CD4-positive, alpha-beta T cell treated with Interleukin-4 for 1 hour (primary cell): ENCODE measurements at regions not wholly inside any gene's neighbourhood (a gene's known extent, or its start where the extent isn't known, plus 50 kb on each side); places are given as distances from the start of the nearest gene placed in this dataset.

Source experiments
- DNase-seq, 2 donors: peaks; one replicate each; pipeline ENCODE4 v3.0.0-alpha.2; 2020 to 2022

DNA sequence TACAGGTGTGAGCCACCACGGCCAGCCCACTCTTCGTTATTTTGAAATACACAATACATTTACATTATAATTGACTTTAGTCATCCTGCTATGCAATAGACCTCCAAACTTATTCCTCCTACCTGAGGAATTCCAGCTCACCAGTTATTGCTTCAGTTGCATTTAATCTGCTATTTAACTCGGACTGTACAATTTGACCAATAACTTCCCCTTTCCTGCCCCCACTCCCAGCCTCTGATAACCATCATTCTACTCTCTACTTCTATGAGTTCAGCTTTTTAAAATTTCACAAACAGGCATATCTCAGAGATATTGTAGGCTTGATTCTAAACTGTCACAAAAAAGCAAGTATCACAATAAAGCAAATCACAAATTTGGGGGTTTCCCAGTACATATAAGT, 157.0 kb downstream of the COPRS start:
- DNase-seq = no peak

DNA sequence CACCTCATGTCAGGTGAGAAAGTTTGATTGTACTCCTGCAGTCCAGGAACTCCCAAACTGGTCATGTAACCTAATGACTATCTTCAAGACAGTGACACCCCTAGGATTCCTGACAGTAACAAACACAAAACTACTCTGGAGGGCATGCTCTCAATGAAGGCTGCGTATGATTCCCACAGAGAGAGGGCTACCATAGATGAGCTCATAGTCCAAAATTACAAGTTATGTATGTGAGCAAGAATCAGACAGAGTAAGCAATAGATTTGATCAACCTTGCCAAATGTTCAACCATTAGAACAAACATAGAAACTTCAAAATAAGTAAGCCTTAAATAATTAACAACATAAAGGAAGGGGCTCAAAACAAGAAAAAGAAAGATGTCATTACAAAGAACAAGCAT, 158.1 kb downstream of the COPRS start:
- no peak for DNase-seq

DNA sequence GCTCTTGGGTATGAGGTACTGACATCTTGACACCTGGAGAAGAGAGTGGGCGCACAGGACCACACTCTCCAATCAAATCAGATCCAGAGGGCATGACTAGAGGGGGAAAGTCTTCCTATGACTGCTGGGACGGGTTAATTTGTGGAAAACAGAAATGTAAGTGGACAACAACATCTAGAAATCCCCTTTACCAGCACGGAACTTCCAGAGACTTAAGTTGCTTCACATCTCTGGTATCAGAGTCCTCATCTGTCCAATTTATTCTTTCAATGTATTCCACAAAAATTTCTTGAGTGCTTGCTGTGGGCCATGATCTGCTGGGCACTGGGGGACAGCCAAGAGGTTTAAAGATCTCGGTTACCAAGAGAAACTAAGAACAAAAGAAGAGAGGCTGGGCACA, 159.2 kb downstream of the COPRS start:
- no peak for DNase-seq

DNA sequence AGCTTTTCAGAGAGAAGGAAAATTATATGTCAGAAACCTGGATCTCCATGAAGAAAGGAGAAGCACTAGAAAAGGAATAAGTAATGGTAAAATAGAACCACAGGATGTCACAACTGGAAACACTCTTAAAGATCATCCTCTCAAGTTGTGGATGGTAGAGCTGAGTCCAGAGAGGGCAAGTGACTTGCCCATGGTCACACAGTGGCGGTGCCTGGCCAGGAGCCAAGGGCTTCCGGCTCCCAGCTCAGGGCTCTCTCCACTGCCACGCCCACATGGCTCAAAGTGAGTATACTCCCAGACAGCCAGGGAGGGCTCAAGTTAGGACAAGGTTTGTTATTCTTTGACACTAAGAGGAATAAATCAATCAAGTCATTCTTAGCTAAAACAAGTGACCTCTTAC, 159.8 kb downstream of the COPRS start:
- no peak for DNase-seq

DNA sequence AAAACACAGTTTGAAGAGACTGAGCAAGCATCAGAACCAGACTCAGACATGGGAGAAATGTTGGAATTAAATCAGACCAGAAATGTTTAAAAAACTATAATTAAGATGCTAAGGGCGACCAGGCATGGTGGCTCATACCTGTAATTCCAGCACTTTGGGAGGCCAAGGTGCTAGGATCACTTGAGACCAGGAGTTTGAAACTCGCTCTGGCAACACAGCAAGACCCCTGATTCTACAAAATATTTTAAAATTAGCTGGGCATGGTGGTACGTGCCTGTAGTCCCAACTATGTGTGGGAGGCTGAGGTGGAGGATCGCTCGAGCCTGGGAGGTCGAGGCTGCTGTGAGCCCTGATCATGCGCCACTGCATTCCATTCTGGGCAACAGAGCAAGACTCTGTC, 160.3 kb downstream of the COPRS start:
- DNase-seq = no peak

DNA sequence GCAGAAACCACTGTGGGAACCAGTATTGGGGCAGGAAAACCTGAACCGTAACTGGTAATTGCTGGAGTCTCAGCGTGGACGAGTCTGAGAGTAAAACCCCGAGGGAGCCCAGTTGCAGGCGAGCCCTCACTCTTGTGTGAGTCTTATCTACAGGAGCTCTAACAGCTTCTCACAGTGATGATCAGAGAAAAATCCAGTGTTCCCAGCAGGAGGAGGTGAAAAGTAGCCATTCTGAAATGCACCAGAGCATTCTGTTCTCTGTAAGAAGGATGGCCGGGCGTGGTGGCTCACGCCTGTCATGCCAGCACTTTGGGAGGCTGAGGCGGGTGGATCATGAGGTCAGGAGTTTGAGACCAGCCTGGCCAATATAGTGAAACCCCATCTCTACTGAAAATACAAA, 161.2 kb downstream of the COPRS start:
- DNase-seq = no peak

DNA sequence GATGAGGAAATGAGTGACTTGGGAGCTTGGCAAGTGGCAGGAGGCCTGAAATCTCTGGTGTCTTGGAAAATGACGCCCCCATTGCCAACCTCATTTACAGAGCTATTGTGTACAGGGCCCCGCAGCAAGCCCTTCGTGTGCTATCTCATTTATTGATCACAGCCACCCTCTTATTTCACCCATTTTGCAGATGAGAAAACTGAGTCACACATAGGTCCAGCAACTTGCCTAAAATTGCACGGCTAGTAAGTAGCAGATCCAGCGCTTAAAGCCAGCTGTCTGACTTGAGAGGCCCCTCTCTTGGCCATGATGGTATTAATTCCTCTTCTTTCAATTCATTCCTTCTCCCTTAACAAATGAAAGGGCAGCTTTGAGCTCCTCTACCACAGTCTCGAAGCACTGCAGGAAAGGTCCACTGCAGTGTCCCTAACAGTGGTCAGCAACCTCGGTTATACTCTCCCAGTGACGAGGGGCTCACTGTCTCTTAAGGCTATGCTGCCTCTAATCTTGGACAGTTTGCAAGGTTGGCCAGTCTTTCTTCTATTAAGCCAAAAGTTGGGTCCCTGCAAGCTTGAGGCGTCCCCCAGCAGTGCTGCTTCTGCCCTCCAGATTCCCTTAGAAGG, 162.2 kb downstream of the COPRS start:
- DNase-seq = no peak

DNA sequence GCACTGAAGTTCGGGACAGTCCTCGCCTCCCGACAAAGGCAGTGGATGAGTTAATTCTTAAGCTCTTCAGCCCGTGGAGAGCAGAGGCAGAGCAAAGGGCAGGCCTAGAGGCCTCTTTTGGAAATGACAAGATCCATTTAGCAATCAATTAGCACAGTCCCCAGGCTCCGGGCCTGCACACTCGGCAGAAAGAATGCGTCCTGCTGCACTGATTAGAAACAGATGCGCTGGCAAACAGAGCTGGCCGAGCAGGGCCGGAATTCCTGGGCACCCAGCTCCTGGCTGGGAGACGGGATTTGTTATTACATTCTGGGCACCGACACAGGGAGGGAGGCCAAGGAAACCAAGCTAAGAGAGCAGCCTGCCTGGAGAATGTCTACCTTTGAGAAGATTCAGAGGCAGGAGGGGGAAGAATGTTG, 162.9 kb downstream of the COPRS start:
- DNase-seq = no peak

DNA sequence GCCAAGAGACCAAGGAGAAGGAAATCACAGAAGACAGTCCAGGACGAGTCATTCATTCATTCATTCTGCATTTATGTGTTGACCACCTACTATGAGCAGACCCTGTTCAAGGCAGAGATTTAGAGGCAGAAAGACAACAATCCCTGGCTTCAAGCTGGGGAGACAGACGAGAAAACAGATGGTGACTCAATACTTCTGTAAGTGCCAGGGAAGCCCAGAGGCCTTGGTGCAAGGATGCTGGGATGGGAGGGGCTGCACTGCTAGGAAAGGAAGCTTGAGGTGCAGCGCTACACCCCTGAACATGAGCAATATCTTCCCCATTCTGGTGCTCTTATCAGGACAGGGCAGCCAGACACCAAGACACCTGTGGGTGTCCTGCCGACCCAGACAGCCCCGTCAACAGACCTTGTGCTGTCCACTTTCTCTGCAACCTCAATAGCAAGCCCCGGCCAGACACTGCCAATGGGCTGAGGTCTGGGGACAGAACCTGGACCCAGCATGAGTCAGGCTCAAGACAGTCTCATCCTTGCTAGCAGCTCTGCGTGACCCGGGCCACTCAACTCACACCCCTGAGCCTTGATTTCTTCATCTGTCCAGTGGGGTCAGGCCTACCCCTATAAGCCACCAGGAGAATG, 163.5 kb downstream of the COPRS start:
- DNase-seq = no peak

DNA sequence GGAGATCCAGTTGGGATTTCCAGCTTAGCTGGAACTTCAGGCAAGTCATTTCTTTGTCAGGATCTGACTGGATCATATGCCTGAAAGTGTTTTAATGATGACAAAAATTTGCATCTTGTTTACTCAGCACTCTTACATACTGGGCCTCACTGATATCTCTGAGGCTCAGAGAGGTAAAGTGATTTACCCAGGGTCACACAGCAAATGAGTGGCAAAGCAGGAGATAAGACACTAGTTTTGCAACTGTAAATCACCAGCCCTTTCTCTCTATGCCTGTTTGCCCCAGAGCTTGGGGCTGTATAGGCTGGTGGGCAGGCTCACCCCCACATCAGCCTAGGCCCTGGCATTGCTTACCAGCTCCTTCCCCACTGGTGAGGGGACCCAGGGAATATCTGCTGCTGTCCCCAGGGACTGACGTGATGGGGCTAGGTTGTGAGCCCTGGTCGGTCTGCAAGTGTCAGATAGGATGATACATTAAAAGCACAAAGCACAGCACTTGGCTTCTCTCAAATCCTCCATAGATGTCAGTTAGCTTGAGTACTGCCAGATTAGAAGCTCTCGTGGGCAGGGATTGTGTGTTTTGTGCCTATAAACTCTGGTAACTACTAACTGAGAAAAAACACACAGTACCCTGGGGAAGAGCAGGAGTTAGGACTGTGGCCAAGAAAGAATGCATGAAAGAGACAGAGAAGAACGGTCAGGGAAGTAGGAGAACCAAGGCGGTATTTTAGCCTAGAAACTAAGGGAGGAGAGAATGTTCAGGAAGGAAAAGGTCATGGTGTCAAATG, 165.4 kb downstream of the COPRS start:
- DNase-seq = no peak

DNA sequence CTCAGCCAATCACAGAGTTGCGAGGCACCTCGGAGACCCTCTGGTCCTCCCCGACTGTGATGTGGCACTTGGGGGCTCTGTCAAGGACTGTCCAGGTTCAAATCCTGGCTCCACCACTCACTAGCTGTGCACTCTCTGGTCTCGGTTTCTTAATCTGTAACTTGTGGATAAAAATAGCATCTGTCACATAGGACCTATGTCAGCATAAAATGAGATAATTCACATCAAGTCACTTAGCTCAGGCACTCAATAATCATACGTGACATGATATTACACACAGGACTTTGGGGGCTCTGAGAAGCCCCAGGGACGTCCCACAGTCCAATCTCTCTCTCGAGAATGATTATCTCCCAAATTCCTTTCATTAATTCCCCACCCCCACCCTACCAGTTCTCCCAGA, 166.4 kb downstream of the COPRS start:
- DNase-seq = no peak

DNA sequence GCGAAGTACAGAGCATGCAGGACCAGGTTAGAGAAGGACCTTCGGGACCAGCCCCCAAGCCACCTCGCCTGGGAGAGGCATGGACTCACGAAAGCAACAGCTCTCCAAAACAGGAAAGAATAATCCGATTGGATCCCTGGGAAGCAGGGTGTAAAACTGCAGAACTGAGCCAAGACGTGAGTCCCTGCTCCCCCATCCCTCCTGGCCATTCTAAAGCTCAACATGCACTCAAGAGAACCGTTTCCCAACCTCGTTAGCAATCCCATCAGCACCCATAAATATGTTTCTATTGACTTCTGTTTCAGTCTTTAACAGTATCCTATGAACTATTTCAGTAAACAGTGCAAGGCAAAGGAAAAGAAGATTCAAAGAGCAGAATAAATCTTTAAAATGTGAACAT, 167.0 kb downstream of the COPRS start:
- DNase-seq = no peak

DNA sequence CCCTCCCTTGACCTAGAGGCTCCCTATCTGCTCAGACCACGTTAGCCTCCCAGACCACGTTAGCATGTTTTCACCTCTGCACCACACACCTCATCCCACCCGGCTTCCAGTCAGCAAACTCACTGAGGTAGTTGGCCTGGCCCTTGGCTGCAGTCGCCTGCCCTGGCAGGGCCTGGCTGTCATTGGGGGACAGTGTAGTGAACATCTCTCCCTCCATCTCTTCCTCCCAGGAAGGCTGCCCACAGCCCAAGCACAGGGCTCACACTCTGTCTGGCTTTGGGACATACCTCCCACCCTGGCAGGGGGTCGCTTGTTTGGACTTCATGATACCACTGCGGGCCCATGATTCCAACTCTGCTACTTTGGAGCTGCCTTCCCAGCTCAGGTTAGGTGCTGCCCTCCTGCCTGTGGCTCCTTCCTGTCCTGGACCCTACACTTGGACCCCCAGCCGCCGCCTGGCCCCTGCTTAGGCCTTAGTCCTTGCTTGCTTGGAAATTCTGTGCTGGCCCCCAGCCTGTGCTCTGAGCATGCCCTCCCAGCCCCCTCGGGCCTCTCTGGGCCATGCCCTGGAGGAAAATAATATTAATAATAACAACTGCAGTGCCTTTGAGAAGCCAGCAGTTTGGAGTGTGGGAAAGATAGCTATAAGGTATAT, 167.7 kb downstream of the COPRS start:
- DNase-seq = no peak

DNA sequence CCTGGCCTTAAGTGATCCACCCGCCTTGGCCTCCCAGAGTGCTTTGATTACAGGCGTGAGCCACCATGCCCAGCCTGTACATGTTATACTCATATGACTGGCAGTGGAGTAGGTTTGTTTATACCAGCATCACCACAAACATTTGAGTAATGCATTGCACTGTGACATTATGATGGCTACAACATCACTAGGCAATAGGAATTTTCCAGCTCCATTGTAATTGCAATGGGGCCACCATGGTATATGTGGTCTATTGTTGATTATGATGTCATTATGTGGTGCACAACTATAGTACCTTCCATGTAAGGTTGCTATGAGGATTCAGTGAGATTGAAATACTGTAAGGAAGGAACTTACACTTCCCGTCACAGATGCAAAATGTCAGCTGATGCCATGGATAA, 168.9 kb downstream of the COPRS start:
- DNase-seq = no peak

DNA sequence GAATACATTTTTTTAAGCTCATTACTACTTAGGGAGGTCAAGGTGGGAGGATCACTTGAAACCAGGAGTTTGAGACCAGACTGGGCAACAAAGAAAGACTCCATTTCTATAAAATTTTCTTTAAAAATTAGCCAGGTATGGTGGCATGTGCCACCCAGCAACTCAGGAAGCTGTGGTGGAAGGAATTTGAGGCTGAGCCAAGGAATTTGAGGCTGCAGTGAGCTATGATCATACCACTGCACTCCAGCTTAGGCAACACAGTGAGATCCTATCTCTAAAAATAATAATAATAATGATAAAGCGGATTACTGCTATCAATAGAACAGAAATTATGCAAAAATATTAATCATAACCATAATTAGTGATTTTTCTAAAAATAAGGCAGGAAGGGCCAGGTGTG, 170.3 kb downstream of the COPRS start:
- no peak for DNase-seq

DNA sequence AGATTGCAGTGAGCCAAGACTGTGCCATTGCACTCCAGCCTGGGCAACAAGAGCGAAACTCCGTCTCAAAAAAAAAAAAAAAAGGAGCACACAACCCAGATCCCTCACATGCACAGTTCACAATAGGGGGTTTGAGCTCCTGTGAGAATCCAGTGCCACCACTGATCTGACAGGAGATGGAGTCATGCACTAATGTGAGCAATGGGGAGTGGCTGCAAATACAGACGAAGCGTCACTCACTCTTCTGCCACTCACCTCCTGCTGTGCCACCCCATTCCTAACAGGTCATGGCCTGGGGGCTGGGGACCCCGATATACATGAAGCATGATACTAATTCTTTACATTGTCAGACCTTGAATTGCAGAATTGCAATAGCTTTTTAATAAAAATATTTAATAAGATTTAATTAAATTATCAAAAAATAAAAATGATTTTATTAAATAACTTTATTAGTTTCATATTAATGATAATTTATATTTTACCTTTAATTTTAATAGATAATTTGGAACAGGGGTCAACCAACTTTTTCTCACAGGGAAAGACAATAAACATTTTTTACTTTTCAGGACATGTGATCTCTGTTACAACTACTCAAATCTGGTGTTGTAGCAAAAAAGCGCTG, 171.4 kb downstream of the COPRS start:
- DNase-seq = no peak

DNA sequence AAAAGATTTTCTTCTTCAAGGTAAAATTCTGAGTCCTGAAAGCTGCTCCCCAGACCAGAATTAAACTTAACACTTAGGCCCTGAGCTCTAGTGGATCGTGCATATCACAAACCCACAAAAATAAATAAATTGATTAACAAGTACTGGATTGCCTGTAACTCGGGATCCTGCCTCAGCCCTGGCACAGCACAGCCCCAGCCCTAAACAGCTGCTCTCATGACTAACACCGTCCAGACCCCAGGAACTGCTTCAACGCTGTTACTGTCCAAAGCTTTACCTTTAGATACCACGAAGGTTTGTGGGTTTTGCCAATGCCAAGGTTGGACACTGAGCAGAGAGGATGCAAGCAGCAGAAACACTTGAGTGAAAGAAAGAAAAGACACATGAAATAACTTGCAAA, 172.5 kb downstream of the COPRS start:
- DNase-seq = no peak

DNA sequence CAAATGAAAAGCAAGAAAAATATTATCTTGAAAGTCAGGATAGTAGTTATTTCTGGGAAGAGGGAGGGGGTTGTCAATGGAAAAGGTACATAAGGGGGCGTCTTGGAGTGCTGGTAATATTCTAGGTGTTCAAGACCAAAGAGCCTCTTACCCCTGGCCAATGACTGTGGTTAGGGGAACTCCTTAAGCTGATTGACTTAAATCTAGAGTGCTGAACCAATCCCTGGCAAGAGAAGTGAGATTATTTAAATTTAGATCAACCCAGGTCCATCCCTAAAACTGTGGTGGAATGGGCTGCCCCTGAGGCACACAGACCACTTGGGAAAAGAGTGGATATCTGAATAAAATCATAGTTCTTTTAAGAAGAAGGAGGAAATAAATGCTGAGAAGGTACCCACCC, 174.1 kb downstream of the COPRS start:
- no peak for DNase-seq

DNA sequence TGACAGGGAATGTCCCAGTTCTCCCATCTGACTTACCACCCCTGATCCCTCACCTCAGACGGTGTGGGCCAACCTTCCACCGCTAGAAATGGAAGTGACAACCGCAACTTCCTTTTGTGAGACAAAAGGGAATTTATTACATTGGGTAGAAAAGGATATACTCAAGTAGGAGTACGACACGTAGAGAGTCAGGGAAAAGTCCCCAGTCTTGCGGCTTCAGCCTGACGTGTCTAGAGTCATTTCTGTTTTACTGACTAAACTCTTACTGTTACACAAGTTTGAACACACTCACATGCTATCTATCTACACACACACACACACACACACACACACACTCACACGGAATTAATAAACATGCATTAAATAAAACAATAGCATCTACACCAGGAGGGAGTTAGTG, 178.9 kb downstream of the COPRS start:
- peak; percentile 15 to 65 for DNase-seq

DNA sequence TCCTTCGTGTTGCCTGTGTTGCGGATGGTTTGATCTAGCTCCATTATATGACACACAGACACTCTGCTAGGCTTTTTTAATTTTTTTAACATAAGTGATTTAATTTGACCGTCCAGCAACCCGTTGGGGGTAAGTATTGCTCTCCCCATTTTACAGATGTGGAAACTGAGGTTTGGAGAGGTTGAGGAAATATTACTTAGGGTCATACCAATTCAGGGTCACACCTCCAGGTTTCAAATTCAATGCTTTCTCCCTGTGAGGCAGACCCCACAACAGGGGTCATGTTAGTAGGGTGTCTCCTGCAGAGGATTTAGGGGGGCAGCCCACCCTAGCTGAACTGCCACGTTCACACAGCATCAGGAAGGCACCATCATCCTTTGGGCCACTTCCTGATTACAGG, 179.4 kb downstream of the COPRS start:
- no peak for DNase-seq

DNA sequence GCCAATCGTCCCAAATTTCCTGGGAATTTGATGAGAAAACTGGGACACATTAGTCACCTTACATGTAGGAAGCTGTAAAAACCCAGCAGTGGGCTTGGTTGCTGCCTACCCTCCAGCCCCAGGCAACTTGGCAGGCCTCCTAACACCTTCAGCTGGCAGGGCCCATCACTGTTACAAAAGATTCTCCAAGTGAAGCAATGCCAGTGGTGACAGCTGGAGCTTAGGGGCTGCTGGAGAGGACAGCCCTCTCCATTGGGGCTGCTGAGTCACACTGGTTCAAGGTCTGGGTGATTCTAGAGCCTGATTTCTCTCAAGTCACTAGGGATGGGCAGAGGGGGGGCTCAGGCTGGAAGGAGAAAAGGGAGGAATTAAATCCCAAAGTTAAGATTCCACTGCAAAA, 180.6 kb downstream of the COPRS start:
- no peak for DNase-seq

DNA sequence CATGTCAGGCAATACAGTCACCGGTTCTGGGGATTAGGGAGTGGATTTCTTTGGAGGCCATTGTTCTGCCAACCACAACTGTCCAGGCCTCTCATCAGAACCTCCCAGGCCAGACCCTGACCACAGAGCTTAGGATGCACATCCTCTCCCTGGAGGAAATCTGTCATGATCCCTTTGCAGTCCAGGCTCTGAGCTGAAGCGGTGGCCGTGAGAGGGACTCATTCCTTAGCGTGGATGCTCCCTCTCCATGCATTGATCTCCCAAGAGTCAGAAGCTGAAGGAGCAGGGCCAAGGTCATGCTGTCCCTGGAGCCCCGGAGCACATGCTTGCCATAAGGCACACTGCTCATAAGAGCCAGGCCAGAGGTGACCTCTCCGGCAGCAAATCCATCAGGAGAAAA, 181.4 kb downstream of the COPRS start:
- no peak for DNase-seq

DNA sequence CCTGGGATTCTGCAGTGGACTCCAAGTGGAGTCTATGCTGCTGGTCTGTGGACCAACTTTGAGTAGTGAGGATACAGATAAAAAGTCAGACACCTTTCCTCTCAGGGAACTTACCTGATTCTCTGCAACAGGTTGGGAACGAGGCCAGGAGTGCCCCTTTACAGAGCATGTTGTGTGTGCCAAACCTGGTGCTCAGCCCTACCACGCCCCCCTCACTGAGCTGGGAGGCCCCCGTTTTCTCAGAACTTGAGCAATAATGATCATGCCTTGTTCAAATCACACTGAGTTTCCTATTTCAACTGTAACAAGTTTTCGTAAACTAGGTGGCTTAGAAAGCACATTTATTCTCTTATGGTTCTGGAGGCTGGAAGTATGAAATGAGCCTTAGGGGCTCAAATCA, 182.0 kb downstream of the COPRS start:
- no peak for DNase-seq
